HG02678 (cell line): ENCODE measurements at regions not wholly inside any gene's neighbourhood (a gene's known extent, or its start where the extent isn't known, plus 50 kb on each side); places are given as distances from the start of the nearest gene placed in this dataset.

ENCODE experiments used
- ATAC-seq: cut with Tn5 transposase; IDR thresholded peaks from one replicate; pipeline ENCODE4 v1.9.1; 2021; ENCODE audit warnings: mild to moderate bottlenecking, moderate library complexity; ENCODE audit not compliant: unreplicated experiment

DNA sequence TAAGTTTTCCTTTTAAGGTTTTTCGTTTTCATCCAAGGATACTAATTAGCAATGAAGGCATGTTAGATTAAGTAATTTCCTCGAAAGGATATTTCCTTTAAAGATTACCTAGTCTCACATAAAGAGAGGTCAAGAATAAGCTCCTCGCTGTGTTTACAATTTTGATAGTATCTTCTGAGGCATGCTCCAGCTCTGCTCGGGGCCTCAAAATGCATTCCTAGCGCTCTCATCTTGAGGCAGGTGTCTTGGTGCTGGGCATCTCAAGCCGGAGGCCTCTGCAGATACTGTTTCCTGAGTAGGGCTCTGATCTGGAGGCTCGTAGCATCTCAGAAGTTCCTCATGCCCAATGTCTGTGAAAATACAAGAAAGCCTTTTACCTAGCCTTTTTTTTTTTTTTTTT lies 128.6 kb upstream of the SNX19 start:
- no peak for ATAC-seq

DNA sequence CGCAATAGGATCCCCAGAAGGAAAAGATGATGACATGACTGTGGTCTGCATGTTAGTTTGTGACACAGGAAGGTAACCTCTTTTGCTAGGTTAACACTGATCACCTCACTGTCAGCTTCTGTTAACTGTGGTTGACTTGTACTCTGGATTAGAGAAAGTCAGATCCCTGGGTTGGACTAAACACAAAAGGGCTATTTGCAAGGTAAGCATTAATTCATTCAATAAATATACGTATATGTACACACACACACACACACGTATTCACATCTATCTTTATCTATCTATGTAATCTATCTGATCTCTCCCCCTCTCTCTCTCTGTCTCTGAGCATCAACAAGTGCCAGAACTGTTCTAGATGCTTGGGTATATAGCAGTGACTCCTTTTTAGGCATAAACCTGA lies 136.1 kb upstream of the SNX19 start:
- no peak for ATAC-seq

DNA sequence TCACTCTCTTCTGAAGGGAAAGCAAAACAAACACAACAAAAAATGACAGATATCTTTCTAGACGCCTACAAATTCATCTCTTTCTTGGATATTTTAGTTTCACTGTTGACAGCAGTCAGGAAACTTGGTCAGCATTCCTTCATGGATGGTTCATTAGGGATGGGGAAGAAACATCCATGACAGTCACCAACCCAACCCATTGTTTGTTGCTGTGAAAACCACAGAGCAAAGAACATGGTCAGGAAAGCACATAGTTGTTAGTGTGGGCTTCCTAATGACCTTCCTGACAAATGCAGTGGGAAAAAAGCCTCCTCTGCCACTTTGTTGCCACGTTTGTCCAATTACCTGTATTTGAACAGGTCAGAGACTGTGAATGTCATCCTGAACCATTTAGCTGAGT lies 139.8 kb upstream of the SNX19 start:
- ATAC-seq: no peak

DNA sequence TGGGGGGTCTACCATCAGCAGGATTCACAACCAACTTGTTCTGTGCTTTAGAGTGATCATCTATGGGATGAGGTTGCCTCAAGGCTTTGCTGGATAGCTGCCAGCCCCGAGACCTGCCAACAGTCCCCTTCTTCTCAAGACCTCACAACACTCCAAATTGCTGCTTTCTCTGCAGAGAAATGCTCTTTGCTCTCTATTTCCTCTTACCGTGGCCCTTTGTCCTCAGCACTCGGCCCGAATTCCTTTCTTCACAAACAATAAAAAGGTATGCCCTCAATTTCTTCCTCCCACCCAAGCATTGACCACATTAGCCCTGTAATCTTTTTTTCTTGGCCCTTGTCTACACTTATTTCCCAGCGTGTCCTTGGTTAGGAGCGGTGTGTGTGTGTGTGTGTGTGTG lies 147.4 kb upstream of the SNX19 start:
- ATAC-seq: no peak

DNA sequence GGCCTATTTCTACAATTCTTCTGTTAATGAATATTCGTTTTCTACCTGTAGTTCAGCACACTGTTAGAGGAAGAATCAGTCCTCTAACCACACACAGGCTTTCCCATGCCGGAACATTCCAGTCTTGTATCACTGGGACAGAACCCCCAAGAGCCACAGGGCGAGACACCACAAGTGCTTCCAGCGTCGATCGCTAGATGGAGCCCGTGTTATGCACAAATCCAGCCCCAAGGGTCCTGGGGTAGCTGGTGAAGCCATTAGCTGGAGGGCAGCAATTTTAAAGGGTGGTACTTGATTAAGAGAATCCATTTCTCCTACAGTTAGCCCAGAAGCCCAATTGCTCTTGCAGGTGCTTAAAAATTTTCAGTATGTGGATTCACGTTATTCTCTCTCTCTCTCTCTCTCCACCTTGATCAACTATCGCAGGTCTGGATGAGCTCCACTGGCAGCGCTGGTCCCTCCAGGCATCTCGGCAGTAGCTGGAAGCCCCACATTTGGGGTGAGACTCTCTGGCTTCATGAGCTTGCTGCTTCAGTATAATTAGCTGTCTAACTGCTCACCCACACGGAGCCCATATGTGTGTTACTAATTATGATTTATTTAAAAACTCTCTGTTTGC lies 148.2 kb upstream of the SNX19 start:
- ATAC-seq: peak; percentile 84

DNA sequence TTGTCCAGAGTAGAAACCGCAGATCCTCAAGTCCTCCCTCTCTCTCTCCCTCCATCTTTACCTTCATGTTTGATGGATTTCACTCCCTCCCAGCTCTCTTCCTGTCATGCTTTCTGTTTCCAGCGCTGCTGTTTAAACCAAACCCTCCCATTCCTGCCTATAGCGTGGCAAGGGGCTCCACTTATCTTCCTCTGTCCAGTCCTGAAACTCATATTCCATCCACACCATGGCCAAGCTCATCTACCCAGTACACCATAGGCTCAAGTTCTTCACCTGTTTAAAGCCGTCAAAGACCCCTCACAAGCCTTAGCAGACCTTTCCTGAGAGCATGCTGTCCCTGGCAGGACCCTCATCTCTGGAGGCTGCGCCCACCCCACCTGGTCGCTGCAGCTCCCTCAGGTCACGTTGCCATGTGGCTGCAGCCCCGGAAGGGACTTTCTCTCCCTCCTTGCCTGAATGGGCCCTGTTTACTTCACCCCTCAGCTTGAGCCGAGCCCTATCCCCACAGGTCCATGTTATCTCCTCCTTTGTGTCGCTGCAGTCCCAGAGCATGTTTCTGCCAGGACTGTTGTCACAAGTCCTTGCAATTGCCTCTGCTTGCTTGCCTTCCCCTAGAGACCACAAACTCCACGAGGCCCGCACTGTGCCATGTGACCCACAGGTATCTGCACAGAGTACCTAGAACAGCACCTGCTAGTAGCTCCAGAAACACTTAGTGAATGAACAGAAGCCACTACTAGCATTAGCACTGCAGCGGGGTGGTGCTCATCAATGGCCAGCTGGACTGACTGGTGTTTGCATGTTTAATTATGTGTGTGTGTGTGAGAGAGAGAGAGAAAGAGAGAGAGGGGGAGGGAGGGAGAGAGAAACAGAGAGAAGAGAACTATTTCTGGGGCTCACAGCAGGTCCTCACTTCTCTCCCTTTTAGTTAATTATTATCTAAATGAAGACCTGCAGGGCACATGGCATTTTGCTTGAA lies 149.4 kb upstream of the SNX19 start:
- ATAC-seq: no peak

DNA sequence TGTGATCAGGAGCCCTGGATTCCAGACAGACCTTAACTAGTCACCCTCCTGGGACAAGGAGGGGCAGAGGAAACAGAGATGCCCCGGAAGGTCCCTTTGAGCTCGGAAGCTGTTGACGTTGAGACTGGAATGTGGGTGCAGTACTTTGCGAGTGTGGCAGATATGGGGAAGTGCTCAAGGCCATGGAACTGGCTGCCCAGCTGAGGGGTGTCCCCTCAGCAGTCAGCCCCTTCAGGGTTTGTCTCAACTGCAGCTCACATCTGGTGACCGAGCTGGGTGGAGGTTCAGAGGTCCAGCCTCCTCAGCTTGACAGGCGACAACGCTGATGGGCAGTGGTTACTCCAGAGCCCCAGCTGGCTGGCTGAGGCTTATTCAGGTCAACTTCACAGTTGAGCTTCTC lies 150.3 kb upstream of the SNX19 start:
- no peak for ATAC-seq

DNA sequence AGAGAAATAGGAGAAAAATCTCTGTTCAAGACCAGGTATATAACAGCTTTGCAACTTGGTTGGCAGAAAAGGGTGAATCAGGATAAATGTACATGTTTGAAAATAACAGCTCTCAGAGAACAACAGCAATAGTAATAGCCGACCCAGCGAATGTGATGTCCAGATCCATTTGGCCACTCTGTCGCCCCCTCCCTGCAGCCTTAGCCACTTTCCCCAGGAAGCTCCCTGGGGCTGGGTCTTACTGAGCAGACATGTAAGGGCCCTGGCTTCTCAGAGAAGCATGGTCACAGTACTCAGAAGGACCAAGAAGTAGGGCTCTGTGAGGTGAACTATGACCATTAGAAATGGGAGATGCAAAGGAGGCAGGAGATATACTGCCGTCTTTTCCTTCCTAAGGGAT lies 154.1 kb upstream of the SNX19 start:
- ATAC-seq: no peak

DNA sequence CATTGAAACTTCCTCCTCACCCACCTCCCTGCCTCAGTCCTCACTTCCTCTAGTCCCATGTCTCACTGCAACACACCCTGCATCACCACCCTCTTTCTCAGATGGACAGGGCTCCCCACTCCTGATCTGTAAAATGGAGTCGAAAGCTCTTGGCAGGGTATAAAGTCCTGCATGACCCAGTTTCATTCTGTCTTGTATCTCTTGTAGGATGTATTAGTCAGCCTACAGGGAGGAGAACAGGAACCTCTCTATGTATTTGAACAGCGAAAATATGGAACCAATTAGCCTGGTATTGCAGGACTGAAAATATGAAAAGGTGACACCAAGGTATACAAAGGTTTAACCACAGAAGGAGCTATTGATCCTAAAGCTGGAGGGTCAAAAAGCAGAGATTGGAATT lies 156.9 kb upstream of the SNX19 start:
- no peak for ATAC-seq

DNA sequence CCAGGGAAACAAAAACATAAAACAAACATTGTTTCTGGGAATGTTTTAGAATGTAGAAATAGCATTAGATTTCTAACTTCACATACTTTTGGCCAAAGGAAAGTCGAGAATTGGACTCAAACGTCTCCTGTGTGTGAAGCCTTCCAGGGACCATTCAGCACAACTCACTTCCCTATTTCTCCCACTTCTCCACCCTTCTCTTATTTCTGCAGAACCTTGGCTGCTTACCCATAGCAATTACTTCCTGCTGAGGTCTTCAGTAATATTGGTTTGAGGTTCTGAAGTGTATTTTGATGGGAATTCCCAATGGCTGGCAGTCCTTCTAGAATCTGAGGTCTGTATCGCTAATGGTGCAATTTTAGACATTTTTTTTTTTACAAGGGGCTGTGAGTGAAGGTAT lies 158.3 kb upstream of the SNX19 start:
- ATAC-seq: no peak

DNA sequence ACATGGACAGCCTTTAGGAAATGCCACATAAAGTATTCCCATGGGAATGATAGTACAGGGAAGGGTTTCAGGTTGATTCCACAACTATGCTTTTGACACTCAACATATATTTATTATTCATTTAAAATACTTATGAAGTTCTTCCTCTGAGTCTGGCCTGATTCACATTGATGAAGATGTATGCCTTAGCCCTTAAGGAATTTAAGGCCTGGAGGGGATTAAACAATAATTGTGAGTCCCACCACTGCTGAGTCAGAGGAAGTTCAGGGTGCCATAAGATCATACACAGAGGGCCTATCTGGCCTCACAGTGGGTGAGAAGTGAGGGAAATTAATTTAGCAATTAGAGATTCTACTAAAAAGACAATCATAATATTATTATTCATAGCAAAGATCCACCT lies 161.1 kb upstream of the SNX19 start:
- no peak for ATAC-seq

DNA sequence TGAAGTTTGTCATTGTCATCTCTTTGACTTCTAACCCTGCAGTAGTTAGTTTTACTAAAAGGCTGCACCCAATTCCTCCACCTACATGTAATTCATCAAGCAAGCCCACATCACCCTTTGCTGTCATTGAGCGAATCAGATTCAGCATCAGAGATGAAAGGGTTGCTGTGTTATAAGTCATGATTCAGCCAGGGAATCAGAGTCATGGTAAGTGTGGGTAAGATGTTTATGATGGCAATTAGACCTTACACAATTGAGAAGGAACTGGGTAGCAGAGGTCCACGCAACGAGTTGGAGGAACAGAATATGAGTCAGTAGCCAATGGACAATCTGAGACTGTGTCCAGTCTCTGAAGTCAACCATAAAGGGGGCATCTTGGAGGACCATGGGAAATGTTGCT lies 162.8 kb upstream of the SNX19 start:
- no peak for ATAC-seq

DNA sequence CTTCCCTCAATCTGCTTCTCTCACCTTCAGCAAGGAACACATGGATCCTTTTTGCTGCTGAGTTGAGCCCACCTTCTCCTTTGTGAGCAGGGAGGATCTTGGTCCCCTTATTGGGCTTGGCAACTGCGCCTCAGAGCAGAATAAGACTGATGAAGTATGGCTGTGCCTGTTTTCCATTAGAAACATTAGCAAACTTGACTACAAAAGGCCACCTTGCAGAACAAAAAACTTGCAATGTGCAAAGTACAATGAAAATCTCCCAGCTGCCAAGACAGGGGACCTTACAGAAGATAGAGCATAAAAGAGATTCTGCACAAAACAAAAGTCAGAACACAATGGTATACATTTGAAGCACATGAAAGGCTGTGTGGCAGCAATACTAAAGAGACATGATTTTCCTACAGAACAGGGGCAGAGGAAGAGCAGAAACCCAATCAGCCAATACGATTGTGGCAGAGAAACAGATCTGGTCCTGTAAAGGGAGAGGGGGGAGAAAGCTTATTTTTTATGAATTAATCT lies 173.5 kb upstream of the SNX19 start:
- no peak for ATAC-seq

DNA sequence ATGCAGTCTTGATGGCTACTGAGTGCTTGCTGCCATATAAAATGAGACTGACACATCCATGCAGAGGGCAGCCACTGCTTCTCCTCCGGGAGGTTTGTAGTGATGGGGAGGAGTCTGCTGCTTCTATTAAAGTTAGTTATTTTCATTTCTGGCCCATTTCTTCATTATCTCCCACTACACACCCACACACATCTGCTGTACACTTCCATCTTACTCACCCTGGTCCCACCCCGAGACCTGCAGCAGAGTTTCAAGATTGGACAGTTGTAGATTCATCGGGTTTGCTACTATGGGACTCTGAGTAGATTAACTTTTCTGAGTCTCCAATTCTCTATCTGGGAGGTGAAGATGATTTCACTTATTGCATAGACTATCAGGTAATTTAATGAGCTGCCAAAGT lies 176.2 kb upstream of the SNX19 start:
- no peak for ATAC-seq

DNA sequence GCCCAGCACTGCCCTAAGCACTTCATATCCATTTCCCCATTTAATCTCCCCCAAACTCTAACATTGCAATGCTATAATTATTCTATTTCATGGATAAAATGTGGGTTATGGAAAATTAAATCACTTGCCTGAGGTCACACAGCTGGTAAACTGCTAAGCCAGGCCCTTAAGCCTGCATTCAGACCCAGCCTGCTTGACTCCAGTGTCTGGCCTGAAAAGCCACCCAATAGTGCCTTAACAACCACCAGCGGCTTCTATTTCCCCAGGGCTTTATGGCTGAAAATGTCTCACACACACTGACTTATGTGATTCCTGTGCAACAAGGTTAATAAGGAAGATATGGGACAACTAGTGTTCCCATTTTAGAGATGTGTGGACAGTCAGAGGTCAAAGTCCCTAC lies 178.5 kb upstream of the SNX19 start:
- ATAC-seq: no peak

DNA sequence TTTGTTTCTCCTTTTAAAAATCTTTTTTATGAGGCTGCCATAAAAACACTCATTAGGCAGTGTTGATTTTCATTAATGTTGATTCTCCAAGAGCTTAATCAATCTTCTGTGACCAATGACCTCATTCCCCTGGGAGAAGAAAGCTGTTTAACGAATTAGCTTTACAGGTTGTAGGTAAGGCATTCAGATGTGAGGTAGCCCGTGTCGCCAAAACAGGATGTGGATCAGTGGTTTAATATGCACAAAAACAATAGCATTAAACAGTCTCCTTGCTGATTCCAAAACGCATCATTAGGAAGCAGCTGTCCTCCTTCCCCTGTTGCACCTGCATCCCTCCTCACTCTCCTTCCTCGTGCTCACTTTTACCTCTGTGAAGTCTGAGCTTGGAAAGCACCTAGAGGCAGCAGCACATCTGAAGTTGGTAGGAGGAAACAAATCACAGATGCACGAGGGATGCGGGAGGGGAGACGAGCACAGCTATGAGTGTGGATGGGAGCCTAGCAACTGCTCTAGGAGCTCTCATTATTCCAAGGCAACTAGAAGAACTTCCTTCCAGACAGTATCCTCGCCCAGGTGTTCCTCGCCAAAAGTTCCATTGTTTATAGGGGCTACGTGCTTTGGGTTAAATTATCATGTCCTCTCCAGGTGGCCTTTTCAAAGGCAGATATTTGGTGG lies 179.4 kb upstream of the SNX19 start:
- ATAC-seq: no peak

DNA sequence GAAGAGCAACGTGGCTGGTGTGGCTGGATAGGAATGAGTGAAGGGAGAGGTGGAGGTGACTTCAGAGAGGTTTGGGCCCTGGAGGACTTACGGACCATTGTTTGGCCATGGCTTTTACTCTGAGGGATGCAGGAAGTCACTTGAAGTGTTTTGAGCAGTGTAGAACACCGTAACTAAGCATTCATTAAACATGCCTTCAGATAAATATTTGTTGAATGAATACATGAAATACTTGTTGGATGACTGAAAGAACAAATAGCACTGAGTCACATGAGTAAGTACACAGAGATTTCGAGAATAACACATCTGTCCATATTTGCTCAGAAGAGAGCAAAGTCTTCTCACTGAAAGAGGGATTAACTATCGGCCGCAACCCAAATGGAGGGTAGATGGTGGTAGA lies 182.7 kb upstream of the SNX19 start:
- ATAC-seq: no peak

DNA sequence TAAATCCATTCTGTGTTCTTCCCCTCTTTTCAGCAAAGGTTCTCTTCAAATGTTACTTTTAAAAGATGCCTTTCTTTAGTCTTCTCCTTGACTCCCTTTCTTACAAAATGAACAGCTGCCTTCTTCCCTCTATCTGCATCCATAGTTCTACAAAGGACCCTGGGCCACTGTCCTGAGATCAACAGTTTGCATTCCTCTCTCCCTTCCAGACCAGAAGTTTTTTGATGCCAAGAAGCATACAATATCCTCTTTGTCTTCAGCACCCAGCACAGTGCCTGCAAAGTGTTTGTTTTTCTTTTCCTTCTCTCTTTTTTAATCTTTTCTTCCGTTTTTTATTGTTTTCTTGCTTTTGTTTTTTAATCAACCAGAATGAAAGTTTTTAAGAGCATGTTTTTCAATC lies 183.5 kb upstream of the SNX19 start:
- ATAC-seq: no peak

DNA sequence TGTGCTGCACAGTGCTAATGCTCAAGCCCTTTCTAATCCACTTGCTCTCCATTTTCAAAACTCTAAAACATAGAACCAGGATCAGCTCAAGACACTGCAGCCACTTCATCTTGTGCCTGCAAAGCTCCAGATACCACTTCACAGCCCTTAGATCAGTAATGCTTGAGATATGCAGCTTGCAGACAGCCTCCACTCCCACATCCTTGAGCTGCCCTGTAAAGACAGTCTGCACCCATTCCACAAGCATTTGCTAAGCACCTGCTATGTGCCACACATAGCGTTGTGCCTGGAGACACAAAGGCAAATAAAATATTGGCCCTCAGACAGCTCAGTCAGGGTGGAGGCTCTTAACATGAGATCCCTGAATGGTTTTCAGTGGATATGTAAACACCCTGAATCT lies 192.5 kb upstream of the SNX19 start:
- no peak for ATAC-seq

DNA sequence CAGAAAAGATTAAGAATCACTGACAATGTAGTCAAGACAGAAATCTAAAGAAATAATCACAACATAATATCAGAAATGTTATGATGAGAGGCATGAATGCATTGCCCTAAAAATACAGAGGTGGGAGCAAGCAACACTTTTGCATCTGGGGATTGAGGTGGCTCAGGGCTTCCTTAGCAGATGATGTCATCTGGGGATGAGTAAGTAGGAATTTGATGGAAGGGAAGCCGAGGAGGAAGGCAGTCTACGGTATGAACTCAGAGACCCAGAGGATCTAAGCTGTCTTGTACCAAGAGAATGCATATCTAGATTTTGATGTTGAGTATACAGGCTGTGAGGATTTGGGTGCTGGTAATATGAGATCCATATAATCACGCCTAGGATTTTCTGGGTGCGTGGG lies 193.0 kb upstream of the SNX19 start:
- no peak for ATAC-seq

DNA sequence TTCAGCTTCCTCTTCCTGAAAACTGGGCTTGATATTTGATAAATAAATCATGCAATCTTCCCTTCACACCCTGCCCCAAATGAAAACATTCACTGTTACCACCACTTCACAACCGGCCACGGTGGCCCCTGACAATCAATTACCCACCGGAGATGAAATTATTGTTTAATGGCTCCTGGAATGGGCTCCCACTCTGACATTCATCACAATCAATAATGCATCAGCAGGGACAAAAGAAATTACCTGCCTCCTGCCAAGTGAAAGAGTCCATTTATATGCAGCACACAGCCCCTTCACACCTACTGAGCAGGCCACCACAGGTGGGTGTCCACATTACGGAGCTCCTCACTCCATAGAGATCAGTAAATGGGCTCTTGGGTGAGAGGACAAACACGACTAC lies 193.5 kb upstream of the SNX19 start:
- no peak for ATAC-seq

DNA sequence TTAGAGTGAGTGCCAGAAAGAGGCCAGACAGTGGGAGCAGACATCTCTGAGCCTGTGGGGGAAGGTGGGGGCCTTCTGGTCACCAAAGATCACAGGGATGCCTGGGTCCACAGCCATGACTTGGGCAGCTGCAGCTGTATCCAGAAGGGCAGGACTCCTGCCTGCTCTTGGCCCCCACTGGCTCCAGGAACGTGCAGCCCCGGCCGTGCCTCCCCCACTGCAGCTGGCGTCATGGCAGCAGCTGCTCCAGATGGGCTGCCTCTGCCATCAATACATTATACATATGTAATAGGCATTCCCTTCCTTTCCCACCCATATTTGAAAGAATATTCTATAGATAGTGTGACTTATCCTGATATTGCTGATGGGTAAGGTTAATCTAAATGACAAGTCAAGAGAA lies 195.5 kb upstream of the SNX19 start:
- ATAC-seq: no peak
